ENCODE measurements at regions not wholly inside any gene's neighbourhood (a gene's known extent, or its start where the extent isn't known, plus 50 kb on each side); places are given as distances from the start of the nearest gene placed in this dataset.

GRCh38 chr19:29075149-29075548 lies 137.8 kb downstream of the UQCRFS1 start:
- TF ChIP-seq POLR2A (IDR thresholded peaks at IDR 0.05) (no peak), CTCF (IDR thresholded peaks at IDR 0.05) (no peak)
